ENCODE measurements at regions not wholly inside any gene's neighbourhood (a gene's known extent, or its start where the extent isn't known, plus 50 kb on each side); places are given as distances from the start of the nearest gene placed in this dataset.

DNA sequence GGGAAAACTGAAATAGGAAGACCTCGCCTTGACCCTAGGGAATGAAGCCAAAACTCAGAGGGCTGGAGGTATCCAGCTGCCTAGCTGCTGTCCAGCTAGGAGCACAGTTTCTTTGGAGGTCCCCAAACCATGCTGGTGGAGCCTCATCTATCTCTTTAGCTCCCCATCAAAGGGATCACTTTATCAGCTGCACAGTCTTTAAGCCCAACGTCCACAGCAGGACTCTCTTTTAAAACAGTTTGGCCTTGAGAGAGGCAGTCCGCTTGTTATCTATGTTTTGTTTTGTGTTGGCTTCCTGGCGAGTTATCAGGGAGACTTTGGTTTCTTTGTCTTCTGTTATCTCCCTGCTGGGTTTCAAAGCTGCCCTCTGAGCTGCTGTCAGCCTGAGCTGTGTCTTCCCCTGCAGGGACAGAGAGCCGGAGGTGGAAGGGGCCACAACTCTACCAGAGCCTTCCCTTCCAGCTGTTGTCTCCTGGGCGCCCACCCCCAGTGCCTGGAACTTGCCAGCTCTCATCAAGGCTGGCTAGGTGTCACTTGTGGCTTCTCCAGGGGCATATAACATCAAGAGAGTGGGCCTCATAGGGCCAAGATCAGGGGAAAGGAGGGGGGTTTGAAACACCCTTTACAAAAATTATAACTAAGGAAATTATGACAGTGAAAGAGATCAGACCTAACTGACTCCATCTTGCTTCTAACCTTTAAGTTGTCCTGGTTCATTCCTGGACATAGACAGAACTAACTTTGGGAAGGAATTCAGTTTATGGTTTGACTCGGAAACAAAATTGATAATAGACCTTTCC lies 61.4 kb upstream of the C15orf39 start:
- TF ChIP-seq, protein P1, sequence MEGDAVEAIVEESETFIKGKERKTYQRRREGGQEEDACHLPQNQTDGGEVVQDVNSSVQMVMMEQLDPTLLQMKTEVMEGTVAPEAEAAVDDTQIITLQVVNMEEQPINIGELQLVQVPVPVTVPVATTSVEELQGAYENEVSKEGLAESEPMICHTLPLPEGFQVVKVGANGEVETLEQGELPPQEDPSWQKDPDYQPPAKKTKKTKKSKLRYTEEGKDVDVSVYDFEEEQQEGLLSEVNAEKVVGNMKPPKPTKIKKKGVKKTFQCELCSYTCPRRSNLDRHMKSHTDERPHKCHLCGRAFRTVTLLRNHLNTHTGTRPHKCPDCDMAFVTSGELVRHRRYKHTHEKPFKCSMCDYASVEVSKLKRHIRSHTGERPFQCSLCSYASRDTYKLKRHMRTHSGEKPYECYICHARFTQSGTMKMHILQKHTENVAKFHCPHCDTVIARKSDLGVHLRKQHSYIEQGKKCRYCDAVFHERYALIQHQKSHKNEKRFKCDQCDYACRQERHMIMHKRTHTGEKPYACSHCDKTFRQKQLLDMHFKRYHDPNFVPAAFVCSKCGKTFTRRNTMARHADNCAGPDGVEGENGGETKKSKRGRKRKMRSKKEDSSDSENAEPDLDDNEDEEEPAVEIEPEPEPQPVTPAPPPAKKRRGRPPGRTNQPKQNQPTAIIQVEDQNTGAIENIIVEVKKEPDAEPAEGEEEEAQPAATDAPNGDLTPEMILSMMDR (IDR thresholded peaks at IDR 0.05), result no peak
- no peak for TF ChIP-seq POLR2A (IDR thresholded peaks at IDR 0.05)

Data from lower leg skin (tissue), 3 donors.